Ishikawa (cell line): ENCODE measurements at regions not wholly inside any gene's neighbourhood (a gene's known extent, or its start where the extent isn't known, plus 50 kb on each side); places are given as distances from the start of the nearest gene placed in this dataset.

Source experiments
- CEBPB ChIP-seq: IDR thresholded peaks from 2 replicates; pipeline ENCODE4 v1.6.1; 2012
- FOXM1 ChIP-seq: IDR thresholded peaks from 2 replicates; pipeline ENCODE4 v1.6.1; 2012; ENCODE audit warnings: low read depth, borderline replicate concordance
- TEAD4 ChIP-seq: IDR thresholded peaks from 2 replicates; pipeline ENCODE4 v1.6.1; 2012
- TF ChIP-seq, protein P1 (sequence below): IDR thresholded peaks from 2 replicates; pipeline ENCODE4 v1.6.1; 2012; ENCODE audit warnings: low read depth, mild to moderate bottlenecking

DNA sequence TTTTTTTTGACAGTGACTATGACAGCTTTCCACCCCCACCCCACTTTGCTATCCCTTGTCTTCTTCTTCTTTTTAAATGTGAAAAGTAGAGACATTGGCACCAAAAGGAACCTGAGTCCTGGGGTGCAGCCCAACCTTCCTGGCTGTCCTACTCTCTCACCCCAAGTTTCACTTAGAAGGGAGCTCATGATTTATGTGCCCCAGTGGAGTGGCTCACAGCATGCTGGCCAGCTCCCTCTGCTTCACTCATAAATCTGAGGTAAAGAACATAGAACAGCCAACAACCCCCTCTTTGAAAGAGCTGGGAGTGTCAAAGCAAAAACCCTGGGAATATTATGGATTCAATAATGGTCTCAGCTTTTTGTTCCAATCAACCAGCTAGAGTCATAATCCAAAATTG, 196.3 kb upstream of the DAPK1 start:
- TF ChIP-seq TEAD4 (no peak), FOXM1 (no peak), CEBPB (no peak)
- TF ChIP-seq, protein P1, sequence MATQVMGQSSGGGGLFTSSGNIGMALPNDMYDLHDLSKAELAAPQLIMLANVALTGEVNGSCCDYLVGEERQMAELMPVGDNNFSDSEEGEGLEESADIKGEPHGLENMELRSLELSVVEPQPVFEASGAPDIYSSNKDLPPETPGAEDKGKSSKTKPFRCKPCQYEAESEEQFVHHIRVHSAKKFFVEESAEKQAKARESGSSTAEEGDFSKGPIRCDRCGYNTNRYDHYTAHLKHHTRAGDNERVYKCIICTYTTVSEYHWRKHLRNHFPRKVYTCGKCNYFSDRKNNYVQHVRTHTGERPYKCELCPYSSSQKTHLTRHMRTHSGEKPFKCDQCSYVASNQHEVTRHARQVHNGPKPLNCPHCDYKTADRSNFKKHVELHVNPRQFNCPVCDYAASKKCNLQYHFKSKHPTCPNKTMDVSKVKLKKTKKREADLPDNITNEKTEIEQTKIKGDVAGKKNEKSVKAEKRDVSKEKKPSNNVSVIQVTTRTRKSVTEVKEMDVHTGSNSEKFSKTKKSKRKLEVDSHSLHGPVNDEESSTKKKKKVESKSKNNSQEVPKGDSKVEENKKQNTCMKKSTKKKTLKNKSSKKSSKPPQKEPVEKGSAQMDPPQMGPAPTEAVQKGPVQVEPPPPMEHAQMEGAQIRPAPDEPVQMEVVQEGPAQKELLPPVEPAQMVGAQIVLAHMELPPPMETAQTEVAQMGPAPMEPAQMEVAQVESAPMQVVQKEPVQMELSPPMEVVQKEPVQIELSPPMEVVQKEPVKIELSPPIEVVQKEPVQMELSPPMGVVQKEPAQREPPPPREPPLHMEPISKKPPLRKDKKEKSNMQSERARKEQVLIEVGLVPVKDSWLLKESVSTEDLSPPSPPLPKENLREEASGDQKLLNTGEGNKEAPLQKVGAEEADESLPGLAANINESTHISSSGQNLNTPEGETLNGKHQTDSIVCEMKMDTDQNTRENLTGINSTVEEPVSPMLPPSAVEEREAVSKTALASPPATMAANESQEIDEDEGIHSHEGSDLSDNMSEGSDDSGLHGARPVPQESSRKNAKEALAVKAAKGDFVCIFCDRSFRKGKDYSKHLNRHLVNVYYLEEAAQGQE, result no peak
